ENCODE measurements at regions not wholly inside any gene's neighbourhood (a gene's known extent, or its start where the extent isn't known, plus 50 kb on each side); places are given as distances from the start of the nearest gene placed in this dataset.

DNA sequence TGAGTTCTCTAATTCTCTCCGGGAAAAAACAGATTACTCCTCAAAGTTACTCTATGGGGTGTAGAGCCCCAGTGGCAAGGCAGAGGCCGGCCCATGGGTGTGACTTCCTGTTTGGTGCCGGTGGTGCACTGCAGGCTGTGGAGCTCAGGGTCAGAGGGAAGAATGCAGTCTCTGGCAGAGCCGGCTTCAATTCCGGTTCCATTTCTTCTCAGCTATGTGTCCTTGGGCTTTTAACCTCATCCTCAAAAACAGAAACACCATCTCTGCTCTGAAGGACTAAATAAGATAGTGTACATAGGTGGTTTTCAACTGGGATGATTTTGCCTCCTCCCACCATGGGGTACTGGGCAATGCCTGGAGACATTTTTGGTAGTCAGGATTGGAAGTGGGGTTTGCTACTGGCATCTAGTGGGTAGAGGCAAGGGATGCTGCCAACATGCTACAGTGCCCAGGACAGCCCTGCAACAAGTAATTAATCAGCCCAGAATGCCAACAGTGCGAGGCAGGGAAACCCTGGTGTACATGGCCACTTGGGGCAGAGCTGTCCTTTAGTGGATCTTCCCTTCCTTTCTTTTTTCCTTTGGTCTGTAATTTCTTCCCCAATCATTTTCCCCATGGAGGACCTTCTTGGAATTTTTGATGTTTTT lies 81.2 kb downstream of the INSIG2 start:
- no peak for DNase-seq

DNA sequence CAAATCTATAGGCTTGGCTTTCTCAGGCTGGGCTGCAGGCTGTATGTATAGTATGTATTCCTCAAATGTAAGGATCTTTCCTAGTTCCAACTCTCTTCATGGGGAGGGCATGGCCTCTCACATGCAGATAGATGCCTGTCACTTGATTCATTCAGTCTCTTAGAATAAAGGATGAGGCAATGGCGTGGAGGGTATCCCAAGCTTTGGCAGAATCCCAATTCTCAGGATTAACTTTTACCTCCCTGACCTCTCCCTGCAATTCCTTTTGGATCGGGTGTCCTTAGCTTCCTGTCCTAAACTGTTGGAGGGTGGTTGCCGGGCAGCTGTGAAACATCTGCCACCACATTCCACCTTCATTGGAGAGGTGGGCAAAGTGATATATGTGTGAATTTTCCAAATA lies 80.3 kb downstream of the INSIG2 start:
- DNase-seq, result no peak

DNA sequence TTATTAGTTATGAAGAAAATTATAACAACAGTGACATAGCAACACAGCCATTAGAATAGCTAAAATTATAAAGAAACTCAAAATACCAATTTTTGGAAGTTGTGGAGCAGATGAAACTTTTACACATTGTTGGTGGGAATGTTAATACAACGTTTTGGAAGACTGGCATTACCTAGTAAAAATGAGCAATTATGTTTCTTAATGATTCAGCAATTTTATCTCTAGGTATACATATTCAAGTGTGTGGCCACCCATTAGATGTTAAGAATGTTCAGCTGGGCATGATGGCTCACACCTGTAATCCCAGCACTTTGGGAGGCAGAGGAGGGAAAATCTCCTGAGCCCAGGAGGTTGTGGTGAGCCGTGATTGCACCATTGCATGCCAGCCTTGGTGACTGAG lies 78.8 kb downstream of the INSIG2 start:
- no peak for DNase-seq

- DNase-seq, result no peak
Observed at GRCh38 chr2:118166242-118166641, 78.0 kb downstream of the INSIG2 start.

GRCh38 chr2:118165595-118165994 lies 77.3 kb downstream of the INSIG2 start:
- DNase-seq, result no peak

Measured in NCI-H187 (cell line).